IgD-negative memory B cell (primary cell): ENCODE measurements at regions not wholly inside any gene's neighbourhood (a gene's known extent, or its start where the extent isn't known, plus 50 kb on each side); places are given as distances from the start of the nearest gene placed in this dataset.

Experiments
- H3K27ac Mint-ChIP-seq, 3 donors: one replicate each; pipeline ENCODE4 v1.8.0; 2020 to 2022; ENCODE audit warnings: mild to moderate bottlenecking in 3 of 3, mixed read lengths in 3 of 3, moderate library complexity in 1 of 3
- H3K27me3 Mint-ChIP-seq: one replicate; pipeline ENCODE4 v1.8.0; 2021; ENCODE audit warnings: mixed read lengths
- H3K36me3 Mint-ChIP-seq: one replicate; pipeline ENCODE4 v1.8.0; 2020; ENCODE audit warnings: mild to moderate bottlenecking, mixed read lengths
- H3K4me1 Mint-ChIP-seq, 3 donors: one replicate each; pipeline ENCODE4 v1.8.0; 2020 to 2022; ENCODE audit warnings: mixed read lengths in 3 of 3, mild to moderate bottlenecking in 1 of 3
- H3K4me3 Mint-ChIP-seq, 4 donors: one replicate each; pipeline ENCODE4 v1.8.0; 2020 to 2022; ENCODE audit warnings: mild to moderate bottlenecking in 4 of 4, mixed read lengths in 4 of 4, moderate library complexity in 3 of 4
- H3K9me3 Mint-ChIP-seq, 3 donors: one replicate each; pipeline ENCODE4 v1.8.0; 2020 to 2021; ENCODE audit warnings: mixed read lengths in 3 of 3, mild to moderate bottlenecking in 1 of 3

DNA sequence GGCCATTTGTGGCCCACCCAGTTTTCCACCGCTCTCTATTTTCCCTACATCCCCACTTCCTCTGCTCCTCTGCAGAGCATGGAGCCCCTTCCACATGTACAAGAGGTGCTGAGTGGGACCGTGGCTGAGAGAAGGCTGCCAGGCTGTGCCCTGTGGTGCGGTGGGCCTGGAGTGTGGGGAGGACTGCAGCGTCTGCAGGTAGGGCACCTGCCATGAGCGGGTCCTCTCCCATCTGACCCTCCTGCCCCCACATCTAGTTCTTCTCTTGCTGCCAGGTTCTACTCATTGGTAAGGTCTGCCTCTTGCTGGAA lies 145.6 kb upstream of the FAM20C start:
- H3K36me3 Mint-ChIP-seq: no peaks in the 10 kb centered on the region
- peaks cover 21% of the 10 kb centered on the region for H3K27me3 Mint-ChIP-seq
- H3K4me1 Mint-ChIP-seq: peaks cover 0 to 1% (median 0%) of the 10 kb centered on the region in 3 donors
- H3K4me3 Mint-ChIP-seq: no peak overlapping the region
- peaks cover 0 to 2% (median 0%) of the 10 kb centered on the region in 3 donors for H3K9me3 Mint-ChIP-seq
- H3K27ac Mint-ChIP-seq: no peak overlapping the region

- H3K27ac Mint-ChIP-seq: no peak overlapping the region
- peaks cover 4% of the 10 kb centered on the region for H3K27me3 Mint-ChIP-seq
- H3K4me1 Mint-ChIP-seq: no peaks in the 10 kb centered on the region
- no peak overlapping the region for H3K4me3 Mint-ChIP-seq
- peaks cover 0 to 4% (median 0%) of the 10 kb centered on the region in 3 donors for H3K9me3 Mint-ChIP-seq
- no peaks in the 10 kb centered on the region for H3K36me3 Mint-ChIP-seq
Observed at GRCh38 chr7:51456-52068, 140.8 kb upstream of the FAM20C start.

GRCh38 chr7:52100-52499 lies 140.3 kb upstream of the FAM20C start:
- H3K4me1 Mint-ChIP-seq: no peaks in the 10 kb centered on the region
- H3K4me3 Mint-ChIP-seq: no peak overlapping the region
- peaks cover 0 to 4% (median 0%) of the 10 kb centered on the region in 3 donors for H3K9me3 Mint-ChIP-seq
- H3K36me3 Mint-ChIP-seq: no peaks in the 10 kb centered on the region
- H3K27ac Mint-ChIP-seq: no peak overlapping the region
- H3K27me3 Mint-ChIP-seq: peaks cover 3% of the 10 kb centered on the region

- peaks cover 0 to 4% (median 0%) of the 10 kb centered on the region in 3 donors for H3K9me3 Mint-ChIP-seq
- H3K36me3 Mint-ChIP-seq: no peaks in the 10 kb centered on the region
- H3K27ac Mint-ChIP-seq: peak overlapping the region in 1 of 3 donors; percentile 28
- peaks cover 3% of the 10 kb centered on the region for H3K27me3 Mint-ChIP-seq
- no peak overlapping the region for H3K4me3 Mint-ChIP-seq
- H3K4me1 Mint-ChIP-seq: peaks cover 0 to 2% (median 0%) of the 10 kb centered on the region in 3 donors
Observed at GRCh38 chr7:53531-53930, 138.8 kb upstream of the FAM20C start.

GRCh38 chr7:54615-55014 lies 137.8 kb upstream of the FAM20C start:
- Mint-ChIP-seq H3K9me3 (peaks cover 0 to 4% (median 0%) of the 10 kb centered on the region in 3 donors), H3K27me3 (peaks cover 3% of the 10 kb centered on the region), H3K4me3 (no peak overlapping the region), H3K4me1 (peaks cover 0 to 2% (median 0%) of the 10 kb centered on the region in 3 donors), H3K36me3 (no peaks in the 10 kb centered on the region), H3K27ac (no peak overlapping the region)

DNA sequence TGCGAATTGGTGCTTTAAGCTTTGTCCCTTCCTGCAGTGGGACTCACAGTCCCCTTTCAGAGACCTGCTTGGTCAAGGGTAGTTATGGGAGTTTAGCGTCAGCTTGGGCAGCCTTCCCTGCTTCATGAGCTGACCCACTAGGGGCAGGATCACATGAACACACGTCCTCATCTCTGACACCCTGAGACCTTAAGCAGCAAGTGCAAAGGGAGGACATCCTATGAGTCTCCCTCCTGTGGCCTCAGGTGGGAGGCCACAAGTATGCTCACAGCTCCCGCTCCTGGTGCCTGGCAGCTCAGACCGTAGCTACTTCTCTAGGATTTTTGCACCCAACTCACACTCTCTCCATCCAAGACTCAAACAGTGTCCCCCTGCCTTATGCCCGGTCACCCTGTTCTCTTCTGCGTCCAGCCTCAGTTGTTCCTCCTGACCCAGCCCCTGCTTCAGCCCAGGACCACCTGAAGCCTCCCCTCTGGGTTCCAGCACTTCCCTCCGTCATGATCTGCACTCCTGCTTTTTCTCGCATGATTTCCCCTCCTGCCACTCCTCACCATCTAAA lies 136.6 kb upstream of the FAM20C start:
- peaks cover 0 to 4% (median 0%) of the 10 kb centered on the region in 3 donors for H3K9me3 Mint-ChIP-seq

GRCh38 chr7:56291-56913 lies 136.0 kb upstream of the FAM20C start:
- no peak overlapping the region for H3K4me3 Mint-ChIP-seq
- peaks cover 2% of the 10 kb centered on the region for H3K27me3 Mint-ChIP-seq
- H3K36me3 Mint-ChIP-seq: no peaks in the 10 kb centered on the region
- peaks cover 0 to 3% (median 0%) of the 10 kb centered on the region in 3 donors for H3K9me3 Mint-ChIP-seq
- peaks cover 0 to 3% (median 0%) of the 10 kb centered on the region in 3 donors for H3K4me1 Mint-ChIP-seq
- H3K27ac Mint-ChIP-seq: no peak overlapping the region

More for the DNA sequence above, 136.6 kb upstream of the FAM20C start:
- no peak overlapping the region for H3K27ac Mint-ChIP-seq
- peaks cover 4% of the 10 kb centered on the region for H3K27me3 Mint-ChIP-seq
- peaks cover 0 to 2% (median 0%) of the 10 kb centered on the region in 3 donors for H3K4me1 Mint-ChIP-seq
- H3K4me3 Mint-ChIP-seq: no peak overlapping the region
- no peaks in the 10 kb centered on the region for H3K36me3 Mint-ChIP-seq

GRCh38 chr7:57071-57470 lies 135.3 kb upstream of the FAM20C start:
- peaks cover 1% of the 10 kb centered on the region for H3K27me3 Mint-ChIP-seq
- peaks cover 0 to 3% (median 0%) of the 10 kb centered on the region in 3 donors for H3K9me3 Mint-ChIP-seq
- peaks cover 0 to 3% (median 0%) of the 10 kb centered on the region in 3 donors for H3K4me1 Mint-ChIP-seq
- H3K27ac Mint-ChIP-seq: no peak overlapping the region
- no peak overlapping the region for H3K4me3 Mint-ChIP-seq
- no peaks in the 10 kb centered on the region for H3K36me3 Mint-ChIP-seq

GRCh38 chr7:57482-58255 lies 134.7 kb upstream of the FAM20C start:
- Mint-ChIP-seq H3K27ac (no peak overlapping the region), H3K9me3 (peaks cover 0 to 2% (median 0%) of the 10 kb centered on the region in 3 donors), H3K4me3 (no peak overlapping the region), H3K4me1 (peaks cover 0 to 3% (median 0%) of the 10 kb centered on the region in 3 donors), H3K36me3 (no peaks in the 10 kb centered on the region), H3K27me3 (peaks cover 1% of the 10 kb centered on the region)

DNA sequence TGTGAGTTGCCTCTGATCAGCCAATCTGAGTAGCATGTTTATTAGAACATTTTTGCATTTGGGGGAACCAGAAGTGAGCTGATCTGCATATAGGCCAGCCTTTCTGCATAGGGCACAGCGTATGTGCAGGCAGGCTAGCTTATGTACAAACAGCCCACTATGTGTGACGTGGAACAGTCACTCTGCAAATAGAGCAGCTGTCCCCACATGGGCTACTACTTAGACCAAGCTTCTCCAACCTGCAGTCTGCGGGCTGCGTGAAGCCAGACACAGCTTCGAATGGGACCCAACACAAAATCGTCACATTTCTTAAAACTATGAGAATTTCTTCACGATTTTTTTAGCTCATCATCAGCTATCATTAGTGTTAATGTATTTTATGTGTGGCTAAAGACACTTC lies 134.1 kb upstream of the FAM20C start:
- Mint-ChIP-seq H3K4me3 (no peak overlapping the region), H3K27ac (no peak overlapping the region)

DNA sequence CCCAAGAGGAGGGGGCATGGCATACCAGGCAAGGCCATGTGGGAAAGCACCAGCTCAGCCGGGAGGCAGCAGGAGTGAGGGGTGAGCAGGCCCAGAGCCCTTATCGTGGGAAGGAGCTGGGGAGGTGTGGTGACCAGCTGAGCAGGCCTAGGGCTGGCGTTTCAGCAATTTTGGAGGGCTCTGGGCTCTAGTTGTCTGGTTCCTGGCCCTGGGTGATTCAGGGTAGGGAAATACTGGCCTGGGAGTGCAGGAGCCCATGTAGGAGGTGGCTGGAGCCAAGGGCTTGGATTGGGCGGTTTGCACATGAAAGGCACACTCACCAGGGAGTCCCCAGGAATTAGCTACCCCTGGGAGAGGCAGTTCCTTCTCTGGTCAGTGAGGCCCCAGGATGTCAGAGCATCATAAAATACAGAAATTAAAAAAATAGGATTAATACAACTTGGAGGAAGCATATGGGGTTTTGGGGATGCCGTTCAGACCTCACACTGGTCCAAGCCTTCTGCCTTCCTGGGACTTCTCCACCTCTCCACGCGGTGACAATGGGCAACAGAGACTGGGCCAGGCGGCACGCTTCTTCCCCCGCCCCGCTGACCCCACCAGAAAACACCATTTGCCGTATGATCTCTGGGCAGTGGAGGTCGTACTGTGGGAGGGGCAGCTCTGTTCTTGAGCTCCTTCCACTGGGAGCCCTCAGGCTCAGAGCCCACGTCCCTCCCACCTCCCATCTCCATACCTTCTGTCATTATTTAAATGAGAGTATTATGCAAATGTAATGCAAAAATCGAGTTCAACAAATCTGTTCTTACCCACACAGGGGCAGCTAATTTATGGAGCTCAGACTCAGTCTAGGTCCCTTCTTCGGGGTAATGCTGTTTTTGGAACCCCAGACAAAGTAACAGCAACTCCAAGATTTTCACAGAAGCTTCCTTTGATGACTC lies 133.0 kb upstream of the FAM20C start:
- Mint-ChIP-seq H3K9me3 (no peaks in the 10 kb centered on the region), H3K4me3 (no peak overlapping the region), H3K27me3 (peaks cover 2% of the 10 kb centered on the region), H3K36me3 (no peaks in the 10 kb centered on the region), H3K27ac (no peak overlapping the region), H3K4me1 (peaks cover 0 to 7% (median 7%) of the 10 kb centered on the region in 3 donors)

More for the DNA sequence above, 134.1 kb upstream of the FAM20C start:
- Mint-ChIP-seq H3K4me1 (peaks cover 0 to 3% (median under 1%) of the 10 kb centered on the region in 3 donors), H3K27me3 (peaks cover 2% of the 10 kb centered on the region), H3K36me3 (no peaks in the 10 kb centered on the region), H3K9me3 (no peaks in the 10 kb centered on the region)

GRCh38 chr7:60017-60675 lies 132.2 kb upstream of the FAM20C start:
- Mint-ChIP-seq H3K4me3 (no peak overlapping the region), H3K4me1 (peaks cover 0 to 7% (median 7%) of the 10 kb centered on the region in 3 donors), H3K9me3 (no peaks in the 10 kb centered on the region), H3K27ac (no peak overlapping the region), H3K36me3 (no peaks in the 10 kb centered on the region), H3K27me3 (peaks cover 2% of the 10 kb centered on the region)

DNA sequence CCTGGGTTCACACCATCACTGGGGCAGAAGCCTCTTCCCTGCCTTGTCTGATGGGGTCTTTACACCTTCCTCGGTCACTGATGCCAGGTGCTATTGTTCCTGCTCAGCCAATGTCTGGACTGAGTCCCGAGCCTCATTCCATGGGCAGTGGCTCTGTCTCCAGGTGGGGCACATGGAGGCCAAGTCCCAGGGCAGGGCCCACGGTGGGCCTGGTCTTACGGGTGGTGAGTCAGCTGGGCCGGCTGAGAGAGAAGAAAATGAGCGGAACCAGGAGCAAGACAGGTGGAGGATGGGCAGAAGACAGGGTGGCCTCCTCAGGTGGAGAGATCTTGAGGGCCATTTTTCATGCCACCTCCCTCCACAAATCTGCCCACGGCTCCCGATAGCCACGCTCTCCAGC lies 131.7 kb upstream of the FAM20C start:
- H3K27ac Mint-ChIP-seq: no peak overlapping the region
- peaks cover 5% of the 10 kb centered on the region for H3K27me3 Mint-ChIP-seq
- peaks cover 0 to 7% (median 7%) of the 10 kb centered on the region in 3 donors for H3K4me1 Mint-ChIP-seq
- no peaks in the 10 kb centered on the region for H3K9me3 Mint-ChIP-seq
- H3K4me3 Mint-ChIP-seq: no peak overlapping the region
- H3K36me3 Mint-ChIP-seq: no peaks in the 10 kb centered on the region

DNA sequence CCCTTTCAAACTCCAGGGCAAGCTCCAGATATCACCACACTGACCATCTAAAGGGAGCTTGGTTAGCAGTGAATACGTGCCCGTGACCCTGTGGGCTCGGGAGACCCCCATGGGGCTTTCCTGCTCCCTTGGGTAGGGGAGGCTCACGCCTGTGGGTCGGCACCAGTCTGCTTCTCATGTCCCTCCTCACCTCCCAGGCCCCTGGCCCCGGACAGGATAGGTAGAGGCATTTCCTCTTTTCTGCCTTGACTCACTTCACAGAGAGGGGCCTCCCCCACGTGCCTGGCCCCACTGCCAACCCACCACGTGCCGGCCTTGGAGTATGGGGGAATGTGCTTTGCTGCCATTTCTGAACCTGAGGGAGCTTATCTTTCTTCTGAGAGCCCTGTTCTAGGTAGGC lies 131.3 kb upstream of the FAM20C start:
- peaks cover 6% of the 10 kb centered on the region for H3K27me3 Mint-ChIP-seq
- H3K4me1 Mint-ChIP-seq: peaks cover 0 to 7% (median 7%) of the 10 kb centered on the region in 3 donors
- no peaks in the 10 kb centered on the region for H3K36me3 Mint-ChIP-seq
- no peaks in the 10 kb centered on the region for H3K9me3 Mint-ChIP-seq
- H3K27ac Mint-ChIP-seq: no peak overlapping the region
- peak overlapping the region in 1 of 4 donors; percentile 22 for H3K4me3 Mint-ChIP-seq
